ENCODE measurements at regions not wholly inside any gene's neighbourhood (a gene's known extent, or its start where the extent isn't known, plus 50 kb on each side); places are given as distances from the start of the nearest gene placed in this dataset.

DNA sequence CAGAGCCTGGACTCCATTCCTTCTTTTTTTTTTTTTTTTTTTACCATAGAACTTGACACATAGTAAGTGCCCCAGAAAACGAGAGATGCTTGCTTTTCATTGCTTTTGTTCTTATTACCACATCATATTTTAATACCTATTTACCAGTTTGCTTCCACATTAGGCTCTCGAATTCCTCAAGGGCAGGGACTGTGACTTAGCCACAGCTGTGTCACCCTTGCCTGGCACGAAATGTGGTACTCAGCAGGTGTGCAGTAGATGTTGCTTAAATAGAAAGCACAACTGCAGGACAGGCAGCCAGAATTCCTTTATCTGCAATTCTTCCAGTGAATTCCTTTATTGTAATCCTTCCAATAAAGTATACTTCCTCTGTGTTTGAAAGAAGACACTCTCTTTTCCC is 393.0 kb downstream of the HAPSTR1 start:
- H3K4me1 ChIP-seq: peaks cover 3 to 12% (median 6%) of the 10 kb centered on the region in 4 donors
- H3K9me3 ChIP-seq: peaks cover 0 to 4% (median 0%) of the 10 kb centered on the region in 4 donors
- DNase-seq (ENCODE audit: extremely low spot score): no peak
- no peaks in the 10 kb centered on the region for H3K27me3 ChIP-seq
- 78% methylated on average over 3 of the region's 3 CpGs for WGBS
- no peak overlapping the region for H3K27ac ChIP-seq (replicated peaks in 1 of 4)
- intact Hi-C loops (cut with DNase I): no loop called here
- H3K4me3 ChIP-seq: no peak overlapping the region
- TF ChIP-seq EP300 (IDR thresholded peaks at IDR 0.05) (no peak), POLR2AphosphoS5 (IDR thresholded peaks at IDR 0.05) (no peak), CTCF (IDR thresholded peaks at IDR 0.05) (no peak), POLR2A (IDR thresholded peaks at IDR 0.05; ENCODE audit: low read depth) (no peak)
- H3K36me3 ChIP-seq: no peaks in the 10 kb centered on the region

DNA sequence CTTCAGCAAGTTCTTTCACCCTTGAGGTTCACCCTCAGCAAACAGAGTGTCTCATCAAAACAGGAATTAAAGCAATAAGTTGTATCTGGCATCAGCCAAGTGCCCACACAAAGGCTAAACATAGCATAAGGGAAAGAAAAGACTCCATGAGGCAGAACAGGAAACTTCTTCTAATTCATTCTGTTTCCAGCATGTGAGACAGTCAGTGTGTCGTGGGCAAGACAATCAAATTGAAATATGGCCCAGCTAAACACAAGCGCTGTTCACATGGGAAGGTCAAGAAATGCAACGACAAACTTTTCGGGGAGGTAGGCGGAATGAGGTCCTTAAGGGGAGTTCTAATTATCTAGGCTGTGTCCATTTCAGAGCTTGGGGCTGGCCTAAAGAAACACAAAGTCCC is 393.4 kb downstream of the HAPSTR1 start:
- WGBS: 35% methylated on average over 5 of the region's 5 CpGs
- Histone ChIP-seq H3K36me3 (no peaks in the 10 kb centered on the region), H3K4me1 (peaks cover 5 to 16% (median 9%) of the 10 kb centered on the region in 4 donors), H3K27ac (replicated peaks in 1 of 4) (no peak overlapping the region), H3K9me3 (peaks cover 0 to 4% (median 0%) of the 10 kb centered on the region in 4 donors), H3K27me3 (no peaks in the 10 kb centered on the region), H3K4me3 (no peak overlapping the region)
- TF ChIP-seq POLR2A (IDR thresholded peaks at IDR 0.05; ENCODE audit: low read depth): no peak
- TF ChIP-seq CTCF (IDR thresholded peaks at IDR 0.05): no peak
- no peak for TF ChIP-seq EP300 (IDR thresholded peaks at IDR 0.05)
- TF ChIP-seq POLR2AphosphoS5 (IDR thresholded peaks at IDR 0.05): no peak
- intact Hi-C loops (cut with DNase I): no loop called here
- peak; percentile 53 for DNase-seq (ENCODE audit: extremely low spot score)

GRCh38 chr16:9489835-9490467 is 398.5 kb downstream of the HAPSTR1 start:
- Histone ChIP-seq H3K27me3 (no peaks in the 10 kb centered on the region), H3K27ac (replicated peaks in 1 of 4) (peak overlapping the region; percentile 67 to 81 (median 72)), H3K4me3 (no peak overlapping the region), H3K9me3 (peaks cover 0 to 11% (median 5%) of the 10 kb centered on the region in 4 donors), H3K4me1 (peaks cover 4 to 26% (median 17%) of the 10 kb centered on the region in 4 donors), H3K36me3 (no peaks in the 10 kb centered on the region)
- intact Hi-C loops (cut with DNase I): no loop called here
- no peak for TF ChIP-seq CTCF (IDR thresholded peaks at IDR 0.05)
- no peak for TF ChIP-seq EP300 (IDR thresholded peaks at IDR 0.05)
- no peak for TF ChIP-seq POLR2A (IDR thresholded peaks at IDR 0.05; ENCODE audit: low read depth)
- TF ChIP-seq POLR2AphosphoS5 (IDR thresholded peaks at IDR 0.05): peak; percentile 56 to 70
- no peak for DNase-seq (ENCODE audit: extremely low spot score)
- 35% methylated on average over 10 of the region's 10 CpGs for WGBS

DNA sequence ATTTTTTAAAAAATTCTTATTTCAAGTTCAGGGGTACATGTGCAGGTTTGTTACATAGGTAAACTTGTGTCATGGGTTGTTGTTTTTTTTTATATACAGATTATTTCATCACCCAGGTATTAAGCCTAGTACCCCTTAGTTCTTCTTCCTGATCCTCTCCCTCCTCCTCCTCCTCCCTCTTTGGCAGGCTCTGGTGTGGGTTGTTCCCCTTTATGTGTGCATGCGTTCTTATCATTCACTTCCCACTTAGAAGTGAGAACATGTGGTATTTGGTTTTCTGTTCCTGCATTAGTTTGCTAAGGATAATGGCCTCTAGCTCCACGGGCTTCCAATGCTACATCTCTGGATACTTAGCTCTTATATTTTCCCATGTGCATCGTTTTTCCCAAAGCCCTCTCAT is 404.4 kb downstream of the HAPSTR1 start:
- 87% methylated on average over 3 of the region's 3 CpGs for WGBS

More for the DNA sequence above, 404.4 kb downstream of the HAPSTR1 start:
- intact Hi-C loops (cut with DNase I): no loop called here
- TF ChIP-seq CTCF (IDR thresholded peaks at IDR 0.05): no peak
- no peak for TF ChIP-seq POLR2AphosphoS5 (IDR thresholded peaks at IDR 0.05)
- TF ChIP-seq POLR2A (IDR thresholded peaks at IDR 0.05; ENCODE audit: low read depth): no peak
- no peak for TF ChIP-seq EP300 (IDR thresholded peaks at IDR 0.05)
- Histone ChIP-seq H3K4me1 (peaks cover 0 to 3% (median 2%) of the 10 kb centered on the region in 4 donors), H3K27ac (replicated peaks in 1 of 4) (no peak overlapping the region), H3K27me3 (no peaks in the 10 kb centered on the region), H3K4me3 (no peak overlapping the region), H3K36me3 (no peaks in the 10 kb centered on the region), H3K9me3 (peaks cover 0 to 11% (median 3%) of the 10 kb centered on the region in 4 donors)
- DNase-seq (ENCODE audit: extremely low spot score): no peak
